22Rv1 (cell line): ENCODE measurements at regions not wholly inside any gene's neighbourhood (a gene's known extent, or its start where the extent isn't known, plus 50 kb on each side); places are given as distances from the start of the nearest gene placed in this dataset.

Experiments
- ZFX ChIP-seq: fragments of 450-650 bp; IDR thresholded peaks from 2 replicates; pipeline ENCODE4 v1.6.1; 2017; ENCODE audit warnings: antibody characterized with exemption, borderline replicate concordance
- TF ChIP-seq, protein P1 (sequence below): fragments of 450-650 bp; IDR thresholded peaks from 2 replicates; pipeline ENCODE4 v1.5.1; 2017; ENCODE audit warnings: mild to moderate bottlenecking

DNA sequence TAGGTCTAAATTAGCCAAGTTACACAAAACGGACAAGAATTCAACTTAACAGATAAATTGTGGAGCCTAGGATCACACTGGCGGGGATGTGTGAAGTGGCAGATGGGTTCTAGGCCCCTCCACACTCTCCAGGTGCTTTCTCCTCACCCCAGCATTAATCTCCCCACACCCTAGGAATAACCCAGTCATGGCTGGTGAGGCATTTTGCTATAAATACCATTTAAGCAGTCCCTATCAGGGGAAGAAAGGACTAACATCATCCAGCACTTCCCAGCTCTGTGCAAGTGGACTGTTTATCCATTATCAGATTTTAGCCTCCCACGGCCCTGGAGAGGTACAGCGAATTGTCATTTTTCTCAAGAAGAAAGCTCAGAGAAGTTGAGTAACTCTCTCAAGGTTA is 154.9 kb downstream of the NUFIP1 start:
- TF ChIP-seq, protein P1, sequence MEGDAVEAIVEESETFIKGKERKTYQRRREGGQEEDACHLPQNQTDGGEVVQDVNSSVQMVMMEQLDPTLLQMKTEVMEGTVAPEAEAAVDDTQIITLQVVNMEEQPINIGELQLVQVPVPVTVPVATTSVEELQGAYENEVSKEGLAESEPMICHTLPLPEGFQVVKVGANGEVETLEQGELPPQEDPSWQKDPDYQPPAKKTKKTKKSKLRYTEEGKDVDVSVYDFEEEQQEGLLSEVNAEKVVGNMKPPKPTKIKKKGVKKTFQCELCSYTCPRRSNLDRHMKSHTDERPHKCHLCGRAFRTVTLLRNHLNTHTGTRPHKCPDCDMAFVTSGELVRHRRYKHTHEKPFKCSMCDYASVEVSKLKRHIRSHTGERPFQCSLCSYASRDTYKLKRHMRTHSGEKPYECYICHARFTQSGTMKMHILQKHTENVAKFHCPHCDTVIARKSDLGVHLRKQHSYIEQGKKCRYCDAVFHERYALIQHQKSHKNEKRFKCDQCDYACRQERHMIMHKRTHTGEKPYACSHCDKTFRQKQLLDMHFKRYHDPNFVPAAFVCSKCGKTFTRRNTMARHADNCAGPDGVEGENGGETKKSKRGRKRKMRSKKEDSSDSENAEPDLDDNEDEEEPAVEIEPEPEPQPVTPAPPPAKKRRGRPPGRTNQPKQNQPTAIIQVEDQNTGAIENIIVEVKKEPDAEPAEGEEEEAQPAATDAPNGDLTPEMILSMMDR, result no peak
- no peak for TF ChIP-seq ZFX
